ENCODE measurements at regions not wholly inside any gene's neighbourhood (a gene's known extent, or its start where the extent isn't known, plus 50 kb on each side); places are given as distances from the start of the nearest gene placed in this dataset.

GRCh38 chr2:64391424-64391823, 62.5 kb upstream of the LGALSL start:
- DNase-seq, result no peak
- intact Hi-C loops (cut with micrococcal nuclease), result no loop called here
- Mint-ChIP-seq H3K36me3 (ENCODE audit: low read depth) (no peaks in the 10 kb centered on the region), H3K4me1 (no peaks in the 10 kb centered on the region), H3K27ac (no peak overlapping the region), H3K9me3 (peaks cover 3% of the 10 kb centered on the region), H3K27me3 (peaks cover 17% of the 10 kb centered on the region), H3K4me3 (no peak overlapping the region)

DNA sequence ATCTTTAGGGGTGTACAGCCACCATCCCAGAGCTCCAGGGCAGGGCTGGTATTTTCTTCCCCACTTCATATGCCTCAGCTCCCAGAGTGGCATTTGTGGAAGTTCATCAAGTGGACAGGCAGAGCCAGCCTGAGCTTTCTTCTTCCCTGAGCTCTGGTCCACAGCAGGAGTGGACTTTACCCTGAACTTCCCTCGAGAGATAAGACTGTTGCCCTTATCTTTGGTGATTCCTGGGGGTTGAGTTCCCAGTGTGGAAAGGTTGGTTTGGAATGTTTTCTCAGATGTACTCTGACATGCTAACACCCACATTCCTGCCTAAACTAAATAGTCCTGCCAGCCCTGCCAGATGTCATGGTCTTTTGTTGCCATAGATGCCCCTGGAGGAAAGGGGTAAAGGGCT, 62.0 kb upstream of the LGALSL start:
- Mint-ChIP-seq H3K27ac (no peak overlapping the region), H3K9me3 (peaks cover 3% of the 10 kb centered on the region), H3K4me3 (no peak overlapping the region), H3K4me1 (no peaks in the 10 kb centered on the region), H3K27me3 (peaks cover 15% of the 10 kb centered on the region), H3K36me3 (ENCODE audit: low read depth) (no peaks in the 10 kb centered on the region)
- no peak for DNase-seq
- intact Hi-C loops (cut with micrococcal nuclease), result no loop called here

- Mint-ChIP-seq H3K27ac (no peak overlapping the region), H3K36me3 (ENCODE audit: low read depth) (no peaks in the 10 kb centered on the region), H3K9me3 (peaks cover 3% of the 10 kb centered on the region), H3K4me3 (no peak overlapping the region), H3K27me3 (peaks cover 10% of the 10 kb centered on the region), H3K4me1 (no peaks in the 10 kb centered on the region)
- intact Hi-C loops (cut with micrococcal nuclease), result no loop called here
- no peak for DNase-seq
Measured at GRCh38 chr2:64392529-64392928, 61.4 kb upstream of the LGALSL start.

GRCh38 chr2:64393383-64394010, 60.5 kb upstream of the LGALSL start:
- Mint-ChIP-seq H3K36me3 (ENCODE audit: low read depth) (no peaks in the 10 kb centered on the region), H3K9me3 (peaks cover 3% of the 10 kb centered on the region), H3K27me3 (peaks cover 4% of the 10 kb centered on the region), H3K27ac (no peak overlapping the region), H3K4me3 (no peak overlapping the region), H3K4me1 (peaks cover 2% of the 10 kb centered on the region)
- intact Hi-C loops (cut with micrococcal nuclease), result no loop called here
- DNase-seq, result no peak

DNA sequence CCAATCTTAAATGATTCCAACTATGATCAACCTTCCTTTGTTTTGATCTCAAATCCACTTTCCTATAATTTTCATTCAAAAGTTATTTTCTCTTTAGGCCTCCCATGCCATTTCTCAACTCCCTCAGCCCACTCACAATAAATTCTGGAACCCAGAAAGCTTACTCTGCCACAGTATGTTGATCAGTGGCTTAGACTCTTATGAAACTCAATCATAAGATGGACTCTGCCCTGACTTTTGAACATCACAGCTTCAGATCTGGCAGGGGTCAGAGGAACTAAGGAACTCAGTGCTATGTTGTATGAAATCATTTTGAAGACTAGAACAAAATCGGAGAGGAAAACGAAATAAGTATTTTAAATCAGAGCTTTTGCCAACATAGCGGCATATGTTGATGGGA, 59.8 kb upstream of the LGALSL start:
- Mint-ChIP-seq H3K4me1 (peaks cover 4% of the 10 kb centered on the region), H3K4me3 (no peak overlapping the region), H3K27ac (no peak overlapping the region), H3K27me3 (peaks cover 3% of the 10 kb centered on the region), H3K9me3 (peaks cover 3% of the 10 kb centered on the region), H3K36me3 (ENCODE audit: low read depth) (no peaks in the 10 kb centered on the region)
- no peak for DNase-seq
- intact Hi-C loops (cut with micrococcal nuclease), result no loop called here

DNA sequence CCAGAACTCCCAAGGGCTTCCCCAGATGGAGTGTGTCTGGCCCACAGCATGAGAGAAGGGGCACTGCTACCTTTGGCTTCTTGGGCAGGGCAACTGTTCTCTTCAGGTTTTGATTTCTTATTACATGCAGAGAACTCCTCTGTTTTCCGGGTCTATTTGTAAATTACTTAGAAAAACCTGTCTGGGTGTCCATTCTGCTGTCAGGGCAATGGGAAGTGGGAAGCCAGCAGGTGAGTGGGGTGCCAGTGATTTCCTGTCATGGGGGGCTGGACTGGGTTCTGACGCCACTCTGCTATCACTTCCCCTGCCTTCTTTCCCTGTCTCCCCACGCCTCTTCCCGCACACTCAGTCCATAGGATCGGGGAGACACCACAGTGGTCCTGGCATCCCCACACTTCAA, 58.0 kb upstream of the LGALSL start:
- Mint-ChIP-seq H3K36me3 (ENCODE audit: low read depth) (no peaks in the 10 kb centered on the region), H3K4me3 (no peak overlapping the region), H3K9me3 (peaks cover 3% of the 10 kb centered on the region), H3K27ac (no peak overlapping the region), H3K27me3 (peaks cover 7% of the 10 kb centered on the region), H3K4me1 (peaks cover 4% of the 10 kb centered on the region)
- intact Hi-C loops (cut with micrococcal nuclease), result no loop called here
- DNase-seq, result no peak

DNA sequence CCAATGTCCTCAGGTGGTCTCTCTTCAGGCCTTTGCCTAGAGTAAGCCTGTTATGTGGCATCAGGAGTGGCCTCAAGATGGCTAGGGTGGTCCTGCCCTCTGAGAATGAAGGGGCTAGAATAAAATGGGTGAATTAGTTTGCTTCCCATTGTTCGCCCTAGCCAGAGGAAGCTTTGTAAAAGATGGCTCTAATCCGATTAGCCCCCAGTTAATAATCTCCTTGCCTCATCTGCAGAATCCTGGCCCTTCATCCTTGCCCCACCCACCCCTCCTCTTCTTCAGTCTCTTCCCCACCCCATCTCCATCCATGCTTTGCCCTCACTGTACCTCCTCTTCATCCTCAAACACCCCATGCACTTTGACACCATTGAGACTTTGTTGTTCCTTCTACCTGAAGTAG, 57.4 kb upstream of the LGALSL start:
- Mint-ChIP-seq H3K4me3 (no peak overlapping the region), H3K4me1 (peaks cover 4% of the 10 kb centered on the region)

DNA sequence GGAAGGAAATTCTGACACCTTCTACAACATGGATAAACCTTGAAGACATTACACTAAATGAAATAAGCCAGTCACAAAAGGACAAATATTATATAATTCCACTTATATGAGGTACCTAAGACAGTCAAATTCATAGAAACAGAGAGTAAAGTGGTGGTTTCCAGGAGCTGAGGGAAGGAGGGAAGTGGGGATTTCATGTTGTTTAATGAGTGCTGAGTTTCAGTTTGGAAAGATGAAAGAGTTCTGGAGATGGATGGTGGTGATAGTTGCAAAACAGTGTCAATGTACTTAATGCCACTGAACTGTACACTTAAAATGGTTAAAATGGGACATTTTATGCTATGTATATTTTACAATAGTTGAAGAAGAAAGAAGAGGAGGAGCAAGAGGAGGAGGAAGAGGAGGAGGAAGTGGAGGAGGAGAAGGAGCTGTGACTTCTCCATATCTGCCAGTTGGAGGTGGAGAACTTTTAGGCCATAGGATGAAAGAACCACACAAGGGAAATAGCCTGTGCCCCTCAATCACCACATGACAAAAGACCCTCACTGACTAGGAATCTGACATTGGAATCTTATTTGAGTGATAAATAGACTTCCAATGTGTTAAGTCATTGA, 55.3 kb upstream of the LGALSL start:
- peaks cover 10% of the 10 kb centered on the region for H3K27me3 Mint-ChIP-seq
- H3K36me3 Mint-ChIP-seq (ENCODE audit: low read depth), result no peaks in the 10 kb centered on the region
- intact Hi-C loops (cut with micrococcal nuclease), result no loop called here
- H3K4me1 Mint-ChIP-seq, result peaks cover 5% of the 10 kb centered on the region
- no peak overlapping the region for H3K4me3 Mint-ChIP-seq
- no peak for DNase-seq
- no peaks in the 10 kb centered on the region for H3K9me3 Mint-ChIP-seq
- no peak overlapping the region for H3K27ac Mint-ChIP-seq

More for the DNA sequence above, 57.4 kb upstream of the LGALSL start:
- intact Hi-C loops (cut with micrococcal nuclease), result no loop called here
- no peak for DNase-seq
- Mint-ChIP-seq H3K36me3 (ENCODE audit: low read depth) (no peaks in the 10 kb centered on the region), H3K27me3 (peaks cover 9% of the 10 kb centered on the region), H3K9me3 (peaks cover 3% of the 10 kb centered on the region), H3K27ac (no peak overlapping the region)

DNA sequence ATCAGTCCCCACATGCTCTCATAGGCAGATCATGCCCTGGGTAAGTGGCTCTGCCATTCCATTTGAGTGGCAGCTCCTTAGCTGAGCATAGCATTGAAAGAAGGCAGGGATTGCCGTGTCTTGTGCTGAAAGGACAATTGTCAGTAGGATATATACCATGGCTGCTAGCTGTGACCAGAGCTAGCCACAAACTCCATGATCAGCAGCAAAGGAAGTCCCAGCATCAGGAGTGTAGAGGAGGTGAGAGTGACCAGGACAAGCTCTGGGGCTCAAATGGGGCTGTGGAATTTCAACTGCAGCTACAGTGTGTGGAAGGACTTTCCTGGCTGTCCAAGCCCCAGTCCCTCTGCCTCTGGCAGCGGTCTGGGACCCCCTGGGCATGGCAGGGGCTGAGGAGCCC, 54.4 kb upstream of the LGALSL start:
- intact Hi-C loops (cut with micrococcal nuclease), result no loop called here
- H3K36me3 Mint-ChIP-seq (ENCODE audit: low read depth), result no peaks in the 10 kb centered on the region
- H3K4me3 Mint-ChIP-seq, result no peak overlapping the region
- DNase-seq, result no peak
- H3K4me1 Mint-ChIP-seq, result peaks cover 5% of the 10 kb centered on the region
- no peak overlapping the region for H3K27ac Mint-ChIP-seq
- H3K9me3 Mint-ChIP-seq, result no peaks in the 10 kb centered on the region
- H3K27me3 Mint-ChIP-seq, result peaks cover 10% of the 10 kb centered on the region

DNA sequence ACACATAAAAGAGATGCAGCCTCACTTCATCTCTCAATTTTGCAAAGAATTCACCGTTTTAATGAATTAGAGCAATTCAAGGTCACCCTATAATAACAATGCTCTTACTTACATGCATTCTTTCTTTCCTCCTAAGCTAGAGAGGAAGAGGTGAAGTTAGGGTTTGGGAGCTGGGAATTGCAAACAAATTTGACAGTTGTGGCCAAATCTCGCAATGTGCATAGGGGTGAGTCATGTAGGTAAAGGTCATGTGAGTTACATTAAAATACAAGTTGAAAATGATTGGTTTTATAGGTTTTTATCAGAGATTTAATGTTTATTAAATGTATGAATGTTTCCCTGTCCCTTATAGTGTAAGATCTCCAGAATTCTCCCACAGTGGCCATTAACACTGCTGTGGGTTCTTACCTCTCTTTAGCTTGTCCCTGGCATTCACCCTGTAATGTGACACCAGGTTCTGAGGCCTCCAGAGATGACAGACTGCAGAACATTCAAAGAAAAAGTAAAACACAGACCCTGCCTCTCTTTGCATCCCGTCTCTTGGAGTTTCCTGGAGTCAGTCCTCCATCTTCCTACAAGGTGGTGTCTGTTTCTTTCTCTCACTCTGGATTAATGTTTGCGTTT, 53.7 kb upstream of the LGALSL start:
- intact Hi-C loops (cut with micrococcal nuclease), result no loop called here
- Mint-ChIP-seq H3K4me1 (peaks cover 5% of the 10 kb centered on the region), H3K9me3 (no peaks in the 10 kb centered on the region), H3K27ac (no peak overlapping the region), H3K4me3 (no peak overlapping the region), H3K27me3 (peaks cover 10% of the 10 kb centered on the region), H3K36me3 (ENCODE audit: low read depth) (no peaks in the 10 kb centered on the region)
- DNase-seq, result no peak

DNA sequence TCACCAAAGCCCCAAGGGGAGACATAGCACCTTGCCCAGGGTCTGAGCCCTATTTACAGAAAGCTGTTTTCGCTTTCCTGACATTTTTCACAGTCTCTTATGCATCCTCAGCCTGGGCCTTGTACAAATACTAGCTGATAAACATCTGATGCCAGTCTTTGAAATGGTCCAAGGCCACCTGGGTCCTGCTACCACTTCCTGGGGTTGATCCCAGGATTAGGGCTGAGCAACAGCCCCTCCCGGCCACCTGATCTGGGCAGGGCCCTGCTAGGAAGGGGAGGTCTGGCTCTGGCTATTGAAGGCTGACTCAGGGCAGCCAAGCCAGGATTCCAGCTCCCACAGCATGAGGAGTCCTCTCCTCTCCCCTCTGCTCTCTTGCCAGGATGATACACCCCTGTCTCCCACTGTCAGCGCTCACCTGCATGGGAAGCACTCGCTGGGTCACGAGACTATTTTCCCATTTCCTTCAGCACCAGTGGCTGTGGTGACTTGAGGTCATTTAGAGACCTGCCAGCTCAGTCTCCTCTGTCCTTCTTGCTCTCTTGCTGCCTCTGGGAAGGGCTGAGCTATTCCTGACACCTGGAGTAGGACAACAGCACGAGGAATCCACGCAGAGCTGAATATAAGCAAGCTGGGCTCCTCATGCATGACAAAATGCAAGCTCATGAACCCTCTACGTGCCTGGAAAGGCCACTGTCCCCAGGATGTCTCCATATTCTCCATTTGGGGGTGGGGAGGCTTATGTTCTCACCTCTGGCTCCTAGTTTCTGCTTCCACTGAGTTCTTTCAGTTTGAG, 53.0 kb upstream of the LGALSL start:
- H3K27ac Mint-ChIP-seq, result peak overlapping the region; percentile 29
- DNase-seq, result no peak
- no peak overlapping the region for H3K4me3 Mint-ChIP-seq
- no peaks in the 10 kb centered on the region for H3K36me3 Mint-ChIP-seq (ENCODE audit: low read depth)
- no peaks in the 10 kb centered on the region for H3K9me3 Mint-ChIP-seq
- H3K27me3 Mint-ChIP-seq, result peaks cover 10% of the 10 kb centered on the region
- intact Hi-C loops (cut with micrococcal nuclease), result no loop called here
- peaks cover 5% of the 10 kb centered on the region for H3K4me1 Mint-ChIP-seq

DNA sequence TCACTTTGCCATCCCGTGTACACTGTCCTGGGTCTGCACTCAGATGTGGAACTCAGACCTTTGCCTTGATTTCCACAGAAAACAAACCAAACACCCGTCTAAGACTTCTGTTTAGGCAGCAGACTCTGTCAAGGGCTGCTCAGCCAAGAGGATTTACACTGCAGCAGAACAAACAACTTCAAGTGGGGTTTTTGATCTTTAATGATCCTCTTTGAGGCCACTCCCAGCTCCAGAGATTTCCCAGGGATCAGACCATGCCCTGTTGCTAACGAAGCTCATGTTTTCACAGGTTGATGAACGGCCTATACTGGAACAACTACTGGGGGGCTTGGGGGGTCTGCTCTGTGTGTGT, 52.5 kb upstream of the LGALSL start:
- H3K4me3 Mint-ChIP-seq, result no peak overlapping the region
- DNase-seq, result no peak
- peaks cover 12% of the 10 kb centered on the region for H3K27me3 Mint-ChIP-seq
- H3K4me1 Mint-ChIP-seq, result peaks cover 5% of the 10 kb centered on the region
- H3K36me3 Mint-ChIP-seq (ENCODE audit: low read depth), result no peaks in the 10 kb centered on the region
- no peak overlapping the region for H3K27ac Mint-ChIP-seq
- no peaks in the 10 kb centered on the region for H3K9me3 Mint-ChIP-seq
- intact Hi-C loops (cut with micrococcal nuclease), result no loop called here

- Mint-ChIP-seq H3K27ac (no peak overlapping the region), H3K4me1 (peaks cover 5% of the 10 kb centered on the region), H3K27me3 (peaks cover 18% of the 10 kb centered on the region), H3K36me3 (ENCODE audit: low read depth) (no peaks in the 10 kb centered on the region), H3K4me3 (no peak overlapping the region), H3K9me3 (no peaks in the 10 kb centered on the region)
- intact Hi-C loops (cut with micrococcal nuclease), result no loop called here
- no peak for DNase-seq
Measured at GRCh38 chr2:64402876-64403275, 51.1 kb upstream of the LGALSL start.

GRCh38 chr2:64403426-64403825, 50.5 kb upstream of the LGALSL start:
- no peak overlapping the region for H3K27ac Mint-ChIP-seq
- H3K4me1 Mint-ChIP-seq, result peaks cover 4% of the 10 kb centered on the region
- no peak overlapping the region for H3K4me3 Mint-ChIP-seq

More at GRCh38 chr2:64403426-64403825, 50.5 kb upstream of the LGALSL start:
- Mint-ChIP-seq H3K27me3 (peaks cover 18% of the 10 kb centered on the region), H3K36me3 (ENCODE audit: low read depth) (no peaks in the 10 kb centered on the region), H3K9me3 (no peaks in the 10 kb centered on the region)
- intact Hi-C loops (cut with micrococcal nuclease), result no loop called here
- DNase-seq, result no peak

Measured in activated CD4-positive, alpha-beta T cell treated with anti-CD3 and anti-CD28 coated beads, Interleukin-2, amount 10 ng/mL, durations not matched to agents 24 days and 14 days (primary cell).